ENCODE measurements at regions not wholly inside any gene's neighbourhood (a gene's known extent, or its start where the extent isn't known, plus 50 kb on each side); places are given as distances from the start of the nearest gene placed in this dataset.

GRCh38 chr3:13932578-13933295 lies 52.9 kb upstream of the WNT7A start:
- Histone ChIP-seq H3K9me3 (ENCODE audit: control insufficient read depth, insufficient read depth, low read length) (peaks cover 22% of the 10 kb centered on the region), H3K9ac (ENCODE audit: low read depth, low read length) (no peak overlapping the region), H3K36me3 (ENCODE audit: control insufficient read depth, insufficient read depth, low read length) (no peaks in the 10 kb centered on the region), H3K27me3 (ENCODE audit: control insufficient read depth, insufficient read depth, low read length) (no peaks in the 10 kb centered on the region), H3K4me3 (ENCODE audit: low read depth, low read length) (no peak overlapping the region), H3K4me1 (ENCODE audit: control insufficient read depth, insufficient read depth, low read length) (no peaks in the 10 kb centered on the region), H3K27ac (ENCODE audit: low read depth, low read length) (no peak overlapping the region)

GRCh38 chr3:13931172-13931571 lies 51.3 kb upstream of the WNT7A start:
- H3K27me3 ChIP-seq (ENCODE audit: control insufficient read depth, insufficient read depth, low read length): no peaks in the 10 kb centered on the region
- no peaks in the 10 kb centered on the region for H3K36me3 ChIP-seq (ENCODE audit: control insufficient read depth, insufficient read depth, low read length)
- H3K27ac ChIP-seq (ENCODE audit: low read depth, low read length): no peak overlapping the region
- H3K9me3 ChIP-seq (ENCODE audit: control insufficient read depth, insufficient read depth, low read length): peaks cover 28% of the 10 kb centered on the region
- H3K9ac ChIP-seq (ENCODE audit: low read depth, low read length): no peak overlapping the region
- no peak overlapping the region for H3K4me3 ChIP-seq (ENCODE audit: low read depth, low read length)
- H3K4me1 ChIP-seq (ENCODE audit: control insufficient read depth, insufficient read depth, low read length): no peaks in the 10 kb centered on the region
